AG04449 (cell line): ENCODE measurements at regions not wholly inside any gene's neighbourhood (a gene's known extent, or its start where the extent isn't known, plus 50 kb on each side); places are given as distances from the start of the nearest gene placed in this dataset.

Source experiments
- CTCF ChIA-PET: fragments of 350-600 bp; formaldehyde crosslinking; extraction: SDS; loops from one replicate; lab custom pipeline; 2021; ENCODE audit warnings: antibody characterized with exemption; lab: Yijun Ruan, JAX
- POLR2A ChIA-PET: fragments of 400-600, 350-600 bp; formaldehyde crosslinking; extraction: SDS; loops from one replicate; lab custom pipeline; 2020; ENCODE audit warnings: antibody characterized with exemption, inconsistent platforms; lab: Yijun Ruan, JAX
- DNase-seq: peaks from one replicate; pipeline ENCODE4 v3.0.0-alpha.2; 2010; ENCODE audit warnings: low read depth, low spot score
- H3K4me3 ChIP-seq: 2 replicates; pipeline ENCODE4 v1.5.1; 2011; ENCODE audit warnings: low read depth, mild to moderate bottlenecking, control low read depth, low read length
- CTCF ChIP-seq: IDR thresholded peaks from one replicate; pipeline ENCODE4 v1.5.1; 2011; ENCODE audit warnings: mild to moderate bottlenecking, moderate library complexity, low read length, control low read depth, inconsistent platforms; ENCODE audit not compliant: insufficient read depth; ENCODE audit errors: missing control alignments

GRCh38 chr2:71939588-71940535, 207.8 kb downstream of the CYP26B1 start:
- TF ChIP-seq CTCF: no peak
- no peak for DNase-seq
- ChIA-PET POLR2A (no interaction called here), CTCF (interaction anchor here (1.2 to 3.0 kb wide), 2 partner anchors 11 to 17 kb away, joined by 3 to 12 read pairs; no protein-coding TSS in a partner anchor)
- no peak overlapping the region for H3K4me3 ChIP-seq

DNA sequence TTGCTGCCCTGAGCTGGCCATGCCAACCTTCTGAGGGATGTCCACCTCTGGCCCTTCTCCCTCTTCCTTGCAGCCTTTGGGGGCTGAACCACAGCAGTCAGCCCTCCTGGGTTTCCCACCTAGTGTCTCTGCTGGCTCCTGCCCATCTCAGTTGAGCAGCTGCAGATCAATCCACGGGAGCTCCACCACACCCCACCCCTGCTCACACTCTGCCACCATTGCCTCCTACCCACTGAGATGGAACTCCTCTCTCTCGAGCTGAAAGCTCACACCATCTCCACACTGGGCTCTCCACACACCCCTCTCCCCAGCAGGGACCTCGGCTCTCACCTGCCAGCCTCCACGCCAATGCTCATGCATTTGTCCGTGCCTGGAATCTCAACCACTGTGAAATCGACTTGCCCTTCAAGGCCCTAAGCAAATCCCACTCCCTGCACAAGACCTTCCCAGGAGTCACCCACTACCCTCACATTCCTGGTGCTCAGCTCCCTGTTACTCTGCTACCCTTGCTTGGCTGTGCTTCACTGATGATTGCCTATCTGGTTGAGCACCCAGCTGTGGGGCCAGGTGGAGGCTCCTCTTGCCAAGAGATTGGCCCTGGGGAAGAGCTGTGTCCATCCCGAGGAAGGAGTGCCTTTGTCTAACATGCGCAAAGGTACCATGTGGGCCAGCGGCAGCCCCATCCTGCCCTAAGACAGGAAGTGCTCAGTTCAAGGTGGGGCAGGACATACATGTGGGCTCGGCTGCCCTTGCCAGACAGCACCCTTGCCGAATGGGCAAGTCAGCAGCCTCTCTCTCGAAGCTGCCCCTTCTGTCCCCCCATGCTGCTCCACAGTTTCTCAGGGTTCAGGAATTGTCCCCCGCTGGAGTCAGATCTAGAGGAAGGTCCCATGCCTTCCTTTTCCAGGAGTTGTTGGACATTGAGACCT, 208.7 kb downstream of the CYP26B1 start:
- no peak overlapping the region for H3K4me3 ChIP-seq
- TF ChIP-seq CTCF: no peak
- CTCF ChIA-PET: no interaction called here
- POLR2A ChIA-PET: no interaction called here
- DNase-seq: no peak

GRCh38 chr2:71938108-71938507, 209.6 kb downstream of the CYP26B1 start:
- no peak for DNase-seq
- TF ChIP-seq CTCF: no peak
- H3K4me3 ChIP-seq: no peak overlapping the region
- POLR2A ChIA-PET: no interaction called here
- CTCF ChIA-PET: interaction anchor here (1.3 kb wide), 1 partner anchor 55 kb away, joined by 3 read pairs; no protein-coding TSS in a partner anchor

GRCh38 chr2:71937396-71937795, 210.3 kb downstream of the CYP26B1 start:
- no peak overlapping the region for H3K4me3 ChIP-seq
- DNase-seq: no peak
- TF ChIP-seq CTCF: no peak
- POLR2A ChIA-PET: no interaction called here
- CTCF ChIA-PET: interaction anchor here (0.7 to 2.2 kb wide), 6 partner anchors 8 to 214 kb away, joined by 3 to 11 read pairs (median 4); no protein-coding TSS in a partner anchor

- no peak for TF ChIP-seq CTCF
- no peak for DNase-seq
- ChIA-PET POLR2A (no interaction called here), CTCF (interaction anchor here (0.7 to 4.7 kb wide), 11 partner anchors 9 to 215 kb away, joined by 3 to 64 read pairs (median 4); no protein-coding TSS in a partner anchor)
- no peak overlapping the region for H3K4me3 ChIP-seq
Observed at GRCh38 chr2:71936076-71937030, 211.3 kb downstream of the CYP26B1 start.
